Mesenteric fat pad (tissue), 1 donor: ENCODE measurements at regions not wholly inside any gene's neighbourhood (a gene's known extent, or its start where the extent isn't known, plus 50 kb on each side); places are given as distances from the start of the nearest gene placed in this dataset.
"Not testable (repeated sequence)": the region's sequence is repeated elsewhere in the genome, so short reads cannot be mapped to it uniquely, and the experiment has no call there.

Experiments
- DNase-seq: peaks from one replicate; pipeline ENCODE4 v3.0.0-alpha.2; 2020; ENCODE audit warnings: low spot score
- donor health status: DM: yes; HTN: yes; CAD: no.

DNA sequence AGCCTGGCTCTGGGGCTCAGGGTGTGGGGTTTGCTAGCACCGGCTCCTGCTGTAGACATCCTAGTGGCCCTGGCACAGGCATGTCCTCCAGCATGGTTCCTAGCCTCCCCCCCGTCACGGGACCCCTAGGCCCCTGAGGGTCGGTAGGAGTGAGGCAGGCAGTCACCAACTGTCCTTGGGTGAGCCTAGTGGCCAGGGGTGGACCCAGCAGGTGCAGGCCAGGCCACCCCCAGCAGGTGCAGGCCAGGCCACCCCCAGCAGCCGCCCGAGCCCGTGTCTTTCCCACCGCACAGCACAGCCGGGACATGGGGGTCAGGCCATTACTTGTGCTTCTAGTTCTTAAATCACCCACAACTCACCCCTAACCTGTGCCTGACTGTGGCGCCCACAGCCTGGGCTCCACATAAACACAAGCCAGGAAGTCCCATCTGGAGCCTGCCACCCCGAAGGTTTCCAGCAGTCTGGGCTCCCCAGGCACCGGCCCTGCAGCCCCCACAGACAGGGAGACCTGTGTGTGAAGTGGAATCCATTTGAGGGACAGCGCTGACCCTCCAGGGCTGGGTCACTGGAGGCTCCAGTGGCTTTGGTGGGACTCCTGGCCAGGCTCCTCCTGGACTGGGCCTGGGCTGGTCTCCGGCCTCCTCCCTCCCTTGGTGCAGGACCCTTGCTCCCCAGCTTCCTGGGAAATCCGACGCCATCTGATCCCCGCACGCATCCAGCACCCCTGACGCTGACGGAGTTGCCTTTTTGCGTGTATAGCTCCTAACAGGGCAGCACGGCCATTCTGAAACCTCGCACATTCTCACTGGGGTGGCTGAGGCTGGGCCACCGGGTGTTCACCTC lies 114.1 kb upstream of the LPCAT1 start:
- peak; percentile 85 for DNase-seq

DNA sequence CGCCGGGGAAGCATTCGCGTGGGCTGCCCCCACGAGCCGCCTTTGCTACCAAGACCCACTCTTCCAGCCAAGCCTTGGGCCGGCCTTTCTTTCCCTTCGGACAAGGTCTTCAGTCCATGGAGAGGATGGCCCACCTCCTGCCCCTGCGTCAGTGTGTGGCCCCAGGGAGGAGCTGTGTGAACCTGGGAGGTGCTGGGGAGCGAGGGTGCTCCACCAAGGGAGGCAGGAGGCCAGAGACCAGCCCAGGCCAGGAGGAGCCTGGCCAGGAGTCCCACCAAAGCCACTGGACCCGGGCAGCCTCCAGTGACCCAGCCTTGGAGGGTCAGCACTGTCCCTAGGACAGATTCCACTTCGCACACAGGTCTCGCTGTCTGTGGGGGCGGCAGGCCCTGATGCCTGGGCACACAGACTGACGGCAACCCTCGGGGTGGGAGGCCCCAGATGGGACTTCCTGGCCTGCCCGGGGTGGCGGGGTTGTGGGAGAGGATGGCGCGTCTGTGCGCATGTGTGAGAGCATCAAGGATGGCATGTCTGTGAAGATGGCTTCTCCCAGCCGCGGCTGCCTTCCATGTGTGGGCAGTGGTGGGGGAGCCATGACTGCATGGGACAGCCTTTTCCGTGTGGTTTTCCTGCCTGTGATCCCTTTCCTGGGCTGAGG lies 113.3 kb upstream of the LPCAT1 start:
- peak; percentile 81 for DNase-seq

DNA sequence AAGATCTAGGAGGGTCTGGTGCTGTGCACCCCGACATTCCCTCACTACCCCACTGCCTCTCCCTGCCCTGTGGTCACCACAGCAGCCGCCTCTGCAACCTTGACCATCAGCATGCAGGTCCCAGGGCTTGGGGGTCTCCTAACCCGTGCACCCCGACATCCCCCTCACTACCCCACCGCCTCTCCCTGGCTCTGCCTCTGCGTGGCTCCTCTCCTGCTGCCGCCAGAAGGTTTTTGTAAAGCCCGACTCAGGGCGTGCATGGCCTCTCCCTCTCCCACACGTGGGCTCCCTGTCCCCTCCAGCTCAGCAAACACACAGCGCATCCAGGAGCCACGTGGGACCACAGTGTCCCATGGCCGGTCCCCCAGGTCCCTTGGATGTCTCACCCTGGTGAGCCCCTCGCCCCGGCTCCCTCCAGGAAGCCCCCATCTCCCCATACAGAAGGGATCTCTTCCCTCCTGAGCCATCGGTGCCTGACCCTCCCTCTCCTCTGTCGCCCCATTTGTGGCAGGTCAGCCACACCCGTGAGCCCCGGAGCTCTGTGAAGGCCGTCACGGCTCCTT lies 112.5 kb upstream of the LPCAT1 start:
- DNase-seq: peak; percentile 79

DNA sequence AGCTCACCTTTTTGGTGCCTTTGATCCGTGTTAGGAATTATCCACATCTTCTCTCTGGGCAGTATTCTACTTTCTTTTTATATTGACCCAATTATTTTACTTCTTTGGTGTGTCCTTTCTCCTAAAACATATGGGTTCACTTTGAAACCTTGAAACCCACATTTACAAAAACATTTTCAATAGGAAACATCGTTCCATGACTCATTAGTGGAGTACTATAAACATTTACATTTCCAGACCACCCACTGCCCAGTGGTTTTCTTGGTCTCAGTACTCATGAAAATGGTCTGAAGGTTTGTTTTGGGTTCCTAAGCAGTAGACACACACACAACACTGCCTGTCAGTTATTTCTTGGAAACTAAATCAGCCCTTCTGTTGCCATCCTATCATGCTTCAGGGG lies 111.7 kb upstream of the LPCAT1 start:
- not testable (repeated sequence) for DNase-seq

DNA sequence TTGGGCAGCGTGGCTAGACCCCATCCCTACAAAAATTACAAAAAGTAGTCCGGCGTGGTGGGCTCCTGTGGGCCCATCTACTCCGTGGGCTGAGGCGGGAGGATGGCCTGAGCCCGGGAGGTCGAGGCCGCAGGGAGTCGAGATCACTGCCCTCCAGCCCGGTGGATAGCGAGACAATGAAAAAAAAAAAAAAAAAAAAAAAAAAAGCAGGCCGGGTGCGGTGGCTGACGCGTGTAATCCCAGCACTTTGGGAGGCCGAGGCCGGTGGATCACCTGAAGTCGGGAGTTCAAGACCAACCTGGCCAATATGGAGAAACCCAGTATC lies 110.5 kb upstream of the LPCAT1 start:
- DNase-seq: no peak

DNA sequence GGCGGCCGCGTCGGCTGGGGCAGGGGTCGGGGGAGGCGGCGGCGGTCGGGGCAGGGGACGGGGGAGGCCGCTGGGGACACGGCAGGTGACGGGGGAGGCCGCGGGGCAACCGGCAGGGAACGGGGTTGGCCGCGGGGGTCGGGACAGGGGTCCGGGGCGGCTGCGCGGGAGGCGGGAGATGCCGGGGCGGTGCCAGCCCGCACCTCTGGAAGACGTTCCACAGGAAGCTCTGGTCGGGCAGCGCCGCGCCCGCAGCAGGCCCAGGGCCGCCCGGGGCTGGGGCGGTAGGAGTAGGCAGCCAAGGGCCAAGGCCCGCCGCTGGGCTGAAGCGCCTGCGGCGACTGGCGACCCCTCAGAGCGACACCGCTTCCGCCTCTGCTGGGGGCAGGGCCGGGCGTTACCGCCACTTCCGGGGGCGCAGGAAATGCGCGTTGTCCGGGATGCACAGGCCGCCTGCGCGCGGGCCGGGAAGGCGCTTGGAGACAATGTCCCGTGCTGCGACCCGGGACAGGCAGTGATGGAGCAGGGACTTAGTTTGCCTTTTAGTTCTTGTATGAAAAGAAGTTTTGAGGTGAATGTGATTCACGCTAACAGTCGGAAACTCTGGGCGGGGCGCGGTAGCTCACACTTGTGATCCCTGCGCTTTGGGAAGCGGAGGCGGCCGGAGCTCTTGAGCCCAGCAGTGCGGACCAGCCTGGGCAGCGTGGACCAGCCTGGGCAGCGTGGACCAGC lies 110.0 kb upstream of the LPCAT1 start:
- DNase-seq: peak; percentile 93

DNA sequence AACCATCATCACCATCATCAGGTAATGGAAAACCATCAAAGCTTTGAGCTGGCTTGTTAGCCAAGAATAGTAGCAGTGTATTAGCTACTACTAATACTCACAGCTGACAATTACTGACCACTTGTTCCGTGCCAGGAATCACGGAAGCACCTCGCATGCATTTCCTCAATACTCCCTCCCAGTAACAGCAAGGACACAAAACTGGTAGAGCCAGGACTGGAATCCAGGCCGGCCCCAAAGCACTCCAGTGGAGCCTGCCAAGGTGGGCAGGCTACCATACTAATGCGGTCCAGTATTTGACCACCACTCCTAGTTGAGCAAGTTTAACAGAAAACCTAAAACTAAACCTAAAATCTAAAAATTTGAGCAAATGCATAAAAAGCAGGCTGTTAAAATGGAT lies 107.2 kb upstream of the LPCAT1 start:
- not testable (repeated sequence) for DNase-seq

DNA sequence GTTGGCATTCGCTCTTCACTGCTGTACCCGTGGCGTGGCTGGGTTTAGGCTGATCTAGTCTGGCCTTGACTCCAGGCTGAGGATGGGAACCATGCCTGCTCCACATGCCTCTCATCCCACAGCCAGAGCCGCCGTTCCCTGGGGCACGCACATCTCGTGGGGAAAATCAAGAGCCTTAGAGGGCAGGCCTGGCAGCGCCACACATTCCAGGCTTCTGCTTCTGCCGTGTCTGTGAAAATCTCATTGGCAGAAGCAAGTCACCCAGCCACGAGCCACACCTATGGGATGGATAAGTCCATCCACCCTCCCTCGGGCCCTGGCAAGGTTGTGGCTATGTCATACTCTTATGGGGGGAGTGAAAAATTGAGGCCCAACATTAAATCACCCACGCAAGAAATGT lies 102.6 kb upstream of the LPCAT1 start:
- peak; percentile 75 for DNase-seq

DNA sequence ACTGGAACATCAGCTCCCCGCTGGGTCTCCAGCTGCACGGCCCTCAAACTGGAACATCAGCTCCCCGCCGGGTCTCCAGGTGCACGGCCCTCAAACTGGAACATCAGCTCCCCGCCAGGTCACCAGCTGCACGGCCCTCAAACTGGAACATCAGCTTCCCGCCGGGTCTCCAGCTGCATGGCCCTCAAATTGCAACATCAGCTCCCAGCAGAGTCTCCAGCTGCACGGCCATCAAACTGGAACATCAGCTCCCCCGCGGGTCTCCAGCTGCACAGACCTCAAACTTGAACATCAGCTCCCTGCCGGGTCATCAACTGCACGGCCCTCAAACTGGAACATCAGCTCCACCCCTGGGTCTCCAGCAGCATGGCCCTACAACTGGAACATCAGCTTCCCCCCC lies 95.8 kb upstream of the LPCAT1 start:
- not testable (repeated sequence) for DNase-seq

DNA sequence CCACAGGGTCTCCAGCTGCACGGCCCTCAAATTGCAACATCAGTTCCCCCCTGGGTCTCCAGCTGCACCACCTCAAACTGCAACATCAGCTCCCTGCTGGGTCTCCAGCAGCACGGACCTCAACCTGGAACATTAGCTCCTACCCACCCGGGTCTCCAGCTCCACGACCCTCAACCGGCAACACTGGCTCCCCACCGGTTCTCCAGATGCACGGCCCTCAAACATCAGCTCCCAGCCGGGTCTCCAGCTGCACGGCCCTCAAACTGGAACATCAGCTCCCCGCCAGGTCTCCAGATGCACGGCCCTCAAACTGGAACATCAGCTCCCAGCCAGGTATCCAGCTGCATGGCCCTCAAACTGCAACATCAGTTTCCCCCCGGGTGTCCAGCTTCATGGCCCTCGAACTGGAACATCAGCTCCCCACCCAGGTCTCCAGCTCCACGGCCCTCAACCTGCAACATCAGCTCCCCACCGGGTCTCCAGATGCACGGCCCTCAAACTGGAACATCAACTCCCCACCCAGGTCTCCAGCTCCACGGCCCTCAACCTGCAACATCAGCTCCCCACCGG lies 94.6 kb upstream of the LPCAT1 start:
- DNase-seq: not testable (repeated sequence)

DNA sequence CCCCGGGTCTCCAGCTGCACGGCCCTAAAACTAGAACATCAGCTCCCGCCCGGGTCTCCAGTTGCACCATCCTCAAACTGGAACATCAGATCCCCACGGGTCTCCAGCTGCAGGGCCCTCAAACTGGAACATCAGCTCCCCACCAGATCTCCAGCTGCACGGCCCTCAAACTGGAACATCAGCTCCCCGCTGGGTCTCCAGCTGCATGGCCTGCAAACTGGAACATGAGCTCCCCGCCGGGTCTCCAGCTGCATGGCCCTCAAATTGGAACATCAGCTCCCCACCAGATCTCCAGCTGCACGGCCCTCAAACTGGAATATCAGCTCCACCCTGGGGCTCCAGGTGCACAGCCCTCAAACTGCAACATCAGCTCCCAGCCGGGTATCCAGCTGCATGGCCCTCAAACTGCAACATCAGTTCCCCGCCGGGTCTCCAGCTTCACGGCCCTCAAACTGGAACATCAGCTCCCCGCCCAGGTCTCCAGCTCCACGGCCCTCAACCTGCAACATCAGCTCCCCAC lies 93.5 kb upstream of the LPCAT1 start:
- DNase-seq: not testable (repeated sequence)

DNA sequence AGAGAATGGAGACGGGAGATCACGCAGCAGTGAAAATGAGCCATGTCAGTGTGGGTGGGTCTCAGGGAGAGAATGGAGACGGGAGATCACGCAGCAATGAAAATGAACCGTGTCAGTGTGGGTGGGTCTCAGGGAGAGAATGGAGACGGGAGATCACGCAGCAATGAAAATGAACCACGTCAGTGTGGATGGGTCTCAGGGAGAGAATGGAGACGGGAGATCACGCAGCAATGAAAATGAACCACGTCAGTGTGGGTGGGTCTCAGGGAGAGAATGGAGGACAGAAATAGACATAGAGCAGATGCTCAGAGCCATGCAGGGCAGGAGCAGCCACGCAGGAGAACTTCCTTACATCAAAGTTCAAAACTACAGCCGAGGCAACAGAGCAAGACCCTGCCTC lies 89.8 kb upstream of the LPCAT1 start:
- not testable (repeated sequence) for DNase-seq

DNA sequence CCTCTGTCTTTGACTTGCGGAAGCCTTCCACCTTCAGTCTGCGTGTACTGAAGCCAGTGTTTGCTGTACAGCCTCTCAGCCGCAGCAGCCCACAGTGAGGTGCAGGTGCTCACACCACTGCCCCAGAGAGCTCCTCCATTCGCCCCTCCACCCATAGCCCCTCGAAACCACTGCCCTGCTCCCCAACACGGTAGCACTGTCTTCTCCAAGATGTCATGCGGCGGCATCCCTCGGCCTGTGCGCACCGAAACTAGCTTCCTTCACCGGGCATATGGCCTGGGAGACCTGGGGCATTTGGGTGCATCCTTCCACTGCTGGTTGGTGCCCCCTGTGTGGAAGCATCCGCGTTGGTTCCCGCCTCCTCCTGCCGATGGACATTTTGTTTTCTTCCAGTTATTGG lies 86.8 kb upstream of the LPCAT1 start:
- DNase-seq: not testable (repeated sequence)

DNA sequence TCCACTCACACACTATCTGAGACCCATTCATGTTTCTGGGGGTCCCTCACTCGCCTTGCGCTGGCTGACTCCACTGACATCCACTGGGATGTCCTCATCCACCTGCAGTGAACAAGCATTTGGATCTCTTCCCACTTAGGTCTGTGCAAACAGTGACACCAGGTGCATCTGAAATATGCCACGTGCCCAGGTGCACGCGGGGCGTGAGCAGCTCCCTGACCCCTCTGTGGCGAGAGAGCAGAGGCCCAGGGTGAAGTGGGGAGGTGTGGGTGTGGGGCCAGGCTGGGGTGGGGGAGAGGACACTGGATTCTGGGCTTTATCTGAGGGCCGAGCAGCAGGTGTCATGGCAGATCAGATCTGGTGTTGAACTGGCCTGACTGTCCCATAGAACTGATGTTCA lies 85.4 kb upstream of the LPCAT1 start:
- DNase-seq: not testable (repeated sequence)

DNA sequence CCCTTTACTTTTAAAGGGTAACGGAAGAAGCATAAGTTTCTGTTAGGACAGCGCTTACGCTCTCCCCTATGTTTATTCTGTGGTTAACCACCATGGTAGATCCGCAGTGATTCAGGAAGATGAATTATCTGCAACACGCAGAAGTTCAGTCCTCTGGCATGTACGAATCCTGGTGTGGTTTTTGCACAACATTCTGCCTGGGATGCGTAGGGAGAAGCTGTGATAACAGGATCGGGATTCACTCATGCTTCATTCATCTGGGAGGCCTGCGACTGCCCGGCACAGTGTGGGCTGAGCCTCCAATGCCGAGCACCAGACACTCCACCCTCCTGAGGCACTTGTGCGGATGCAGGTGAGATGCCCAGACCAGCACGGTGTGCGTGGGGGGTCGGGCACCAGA lies 84.6 kb upstream of the LPCAT1 start:
- not testable (repeated sequence) for DNase-seq

DNA sequence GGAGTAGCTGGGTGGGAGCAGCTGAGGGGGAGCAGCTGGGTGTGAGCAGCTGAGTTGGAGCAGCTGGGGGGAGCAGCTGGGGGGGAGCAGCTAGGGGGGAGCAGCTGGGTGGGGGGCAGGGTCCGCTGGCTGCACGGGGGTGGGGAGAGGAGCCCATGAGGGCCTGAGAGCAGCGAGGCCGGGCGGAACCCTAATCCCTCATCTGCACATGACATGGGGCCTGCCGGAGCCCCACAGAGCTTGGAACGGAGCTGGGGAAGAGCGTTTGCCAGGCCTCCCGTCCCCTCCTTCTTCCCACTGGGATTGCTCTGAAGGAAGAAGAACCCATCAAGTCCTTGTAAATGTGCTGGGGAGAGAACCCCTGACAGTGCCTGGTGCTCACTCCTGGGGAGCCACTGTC lies 83.2 kb upstream of the LPCAT1 start:
- DNase-seq: not testable (repeated sequence)

DNA sequence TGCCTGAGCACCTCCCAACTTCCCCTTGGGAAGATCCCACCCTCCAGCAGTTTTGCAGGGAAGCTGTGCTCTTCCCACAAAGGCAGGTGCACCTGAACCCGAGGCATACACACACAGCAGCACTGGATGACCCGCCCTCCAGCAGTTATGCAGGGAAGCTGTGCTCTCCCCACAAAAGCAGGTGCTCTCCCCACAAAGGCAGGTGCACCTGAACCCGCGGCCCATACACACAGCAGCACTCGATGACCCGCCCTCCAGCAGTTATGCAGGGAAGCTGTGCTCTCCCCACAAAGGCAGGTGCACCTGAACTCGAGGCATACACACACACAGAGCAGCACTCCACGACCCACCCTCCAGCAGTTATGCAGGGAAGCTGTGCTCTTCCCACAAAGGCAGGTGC lies 80.2 kb upstream of the LPCAT1 start:
- DNase-seq: not testable (repeated sequence)

DNA sequence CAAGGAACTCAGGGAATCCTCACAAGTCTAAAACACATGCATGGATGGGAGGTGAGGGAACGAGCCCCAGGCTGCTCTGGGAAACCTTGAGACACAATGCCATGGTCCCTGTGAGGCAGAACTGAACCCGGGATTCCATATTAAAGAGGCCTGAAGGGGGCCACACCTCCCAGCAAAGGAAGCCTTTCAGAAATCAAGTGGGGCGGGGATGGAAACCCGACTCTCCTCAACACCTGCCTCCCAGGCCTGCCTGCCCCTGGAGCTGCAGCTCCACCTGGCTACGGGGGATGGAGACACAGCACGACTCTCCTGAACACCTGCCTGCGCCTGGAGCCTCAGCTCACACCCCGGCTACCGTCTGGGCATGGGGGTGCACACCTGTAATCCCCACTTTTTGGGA lies 77.8 kb upstream of the LPCAT1 start:
- DNase-seq: not testable (repeated sequence)

DNA sequence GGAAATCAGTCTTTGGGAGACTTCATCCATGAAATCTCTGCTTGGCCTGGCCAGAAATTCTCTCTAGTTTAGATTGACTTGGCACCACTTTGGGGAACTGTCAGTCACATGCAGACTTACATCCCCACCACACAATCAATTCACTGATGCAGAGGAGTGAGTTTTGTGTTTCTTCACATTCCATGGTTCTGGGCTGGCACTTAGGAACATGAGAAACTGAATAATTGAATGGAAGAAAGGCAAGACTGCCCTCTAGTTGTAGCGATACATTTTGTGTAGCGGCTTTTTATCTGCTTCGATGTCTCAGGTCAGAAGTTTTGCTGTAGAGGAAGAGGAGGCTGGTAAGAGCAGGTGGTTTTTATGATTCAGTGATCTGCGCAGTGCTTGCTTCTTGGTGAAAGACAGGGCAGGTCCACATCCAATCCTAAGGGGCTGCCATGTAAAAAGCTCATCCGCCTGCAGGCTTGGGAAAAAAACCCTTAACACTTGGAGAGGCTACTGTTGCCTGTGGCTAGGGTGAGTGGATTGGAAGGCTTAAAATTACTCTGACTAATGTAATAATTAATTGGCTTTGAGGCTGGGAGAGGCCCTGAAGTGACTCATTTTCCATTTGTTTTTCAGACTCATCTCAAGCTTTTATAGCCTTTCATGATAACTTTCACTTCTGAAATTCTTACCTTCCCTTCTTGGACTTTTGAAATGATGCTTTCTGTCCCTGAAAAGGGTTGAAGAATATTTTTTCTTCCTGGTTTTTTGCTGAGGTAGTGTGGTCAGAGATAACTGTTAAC lies 75.4 kb upstream of the LPCAT1 start:
- not testable (repeated sequence) for DNase-seq

DNA sequence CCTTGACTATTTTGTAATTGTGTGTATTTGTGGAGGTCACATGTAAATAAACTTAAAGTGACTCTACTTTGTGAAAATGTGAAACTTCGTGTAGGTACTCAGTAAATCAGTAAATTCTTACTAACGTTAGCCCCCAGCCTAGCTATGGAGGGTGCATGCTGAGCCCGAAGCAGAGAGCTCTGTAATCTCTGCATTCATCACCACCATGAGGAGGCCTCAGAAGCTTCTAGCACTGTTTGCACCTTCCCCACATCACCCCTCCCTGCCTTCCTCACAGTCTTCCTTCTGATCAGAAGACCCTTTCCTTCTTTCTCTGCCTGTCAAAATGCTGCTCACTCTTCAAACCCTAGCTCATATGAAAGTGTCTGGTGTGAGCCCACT lies 73.3 kb upstream of the LPCAT1 start:
- not testable (repeated sequence) for DNase-seq
